NCI-H510A treated with DMSO at 0.1 percent for 48 hours (cell line): ENCODE measurements at regions not wholly inside any gene's neighbourhood (a gene's known extent, or its start where the extent isn't known, plus 50 kb on each side); places are given as distances from the start of the nearest gene placed in this dataset.

Experiments used
- DNase-seq: peaks from one replicate; lab custom pipeline; 2025; lab: John Stamatoyannopoulos, UW

DNA sequence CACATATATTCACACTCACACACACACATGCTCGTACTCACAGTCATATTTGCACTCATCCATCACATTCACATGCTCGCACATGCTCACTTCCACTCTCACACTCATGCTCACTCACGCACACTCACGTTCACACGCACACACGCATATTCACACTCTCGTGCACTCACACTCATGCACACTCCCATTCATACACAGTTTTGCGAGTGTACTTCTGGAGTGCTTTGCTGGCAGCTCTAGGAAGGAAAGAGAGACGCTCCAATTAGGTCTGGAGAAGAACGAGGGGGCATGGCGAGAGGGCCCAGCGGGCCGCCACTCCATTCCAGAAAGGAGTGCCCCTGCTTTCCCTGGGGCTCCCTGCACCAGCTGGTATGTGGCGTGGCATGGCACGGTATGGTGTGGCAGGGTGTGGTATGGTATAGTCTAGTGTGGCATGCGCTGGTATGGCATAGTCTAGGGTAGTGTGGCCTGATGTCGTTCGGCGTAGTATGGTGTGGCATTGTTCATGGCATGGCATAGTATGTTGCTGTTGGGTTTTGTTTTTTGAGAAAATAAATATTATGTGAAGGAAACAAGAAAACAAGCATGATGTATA is 216.8 kb upstream of the CDYL start:
- DNase-seq: no peak

GRCh38 chr6:4554645-4555044 is 221.6 kb upstream of the CDYL start:
- no peak for DNase-seq

DNA sequence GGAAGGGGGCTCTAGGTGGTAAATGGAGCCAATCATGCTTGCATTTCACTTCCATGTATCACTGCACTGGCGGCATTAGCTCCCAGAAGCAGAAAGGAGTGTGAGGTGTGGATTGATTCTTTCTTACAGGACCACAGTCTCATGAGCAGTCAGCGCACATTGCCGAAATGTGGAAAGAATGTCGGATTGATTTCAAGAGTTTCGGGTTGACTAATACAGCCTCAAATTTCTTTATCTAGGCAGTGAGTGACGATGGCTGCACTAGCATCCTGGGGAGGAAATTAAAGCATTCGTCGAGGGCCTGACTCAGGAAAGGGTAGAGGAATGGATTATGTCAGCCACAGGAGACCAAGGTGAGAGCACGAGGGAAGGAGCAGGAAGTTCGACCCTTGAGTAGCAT is 222.8 kb upstream of the CDYL start:
- no peak for DNase-seq

DNA sequence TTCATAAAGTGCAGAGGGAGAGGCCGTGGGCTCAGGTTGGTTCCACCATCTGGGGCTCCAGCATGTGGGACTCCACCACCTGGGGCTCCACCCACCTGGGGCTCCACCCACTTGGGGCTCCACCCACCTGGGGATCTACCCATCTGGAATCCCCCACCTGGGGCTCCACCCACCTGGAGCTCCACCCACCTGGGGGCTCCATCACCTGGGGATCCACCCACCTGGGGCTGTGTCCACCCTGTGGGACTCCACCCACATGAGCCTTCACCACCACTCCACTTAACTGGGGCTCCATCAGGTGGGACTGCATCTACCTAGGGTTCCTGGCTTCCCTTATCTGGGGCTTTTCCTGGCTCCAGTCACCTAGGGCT is 226.0 kb upstream of the CDYL start:
- DNase-seq: no peak

- DNase-seq: no peak
Observed at GRCh38 chr6:4549556-4550226, 226.5 kb upstream of the CDYL start.

GRCh38 chr6:4545893-4546292 is 230.3 kb upstream of the CDYL start:
- no peak for DNase-seq

GRCh38 chr6:4543596-4543995 is 232.6 kb upstream of the CDYL start:
- no peak for DNase-seq

- DNase-seq: no peak
Observed at GRCh38 chr6:4533576-4533975, 242.6 kb upstream of the CDYL start.

DNA sequence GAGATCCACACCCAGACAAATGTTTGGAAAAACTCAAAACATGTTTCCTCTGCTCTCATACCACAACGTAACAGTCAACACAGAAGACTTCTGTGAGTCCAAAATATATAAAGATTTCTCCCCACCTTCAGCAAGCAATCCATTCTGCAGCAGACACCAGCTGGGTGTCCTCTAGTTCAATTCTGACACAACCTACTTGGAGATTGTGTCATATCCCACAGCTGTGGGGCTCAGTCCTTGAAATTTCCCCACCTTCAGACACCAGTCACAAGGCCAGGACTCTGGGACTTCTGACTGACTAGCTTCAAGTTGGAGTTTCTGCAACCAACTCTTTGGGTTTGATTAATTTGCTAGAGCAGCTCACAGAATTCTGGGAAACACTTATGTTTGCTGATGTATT is 244.8 kb upstream of the CDYL start:
- no peak for DNase-seq

DNA sequence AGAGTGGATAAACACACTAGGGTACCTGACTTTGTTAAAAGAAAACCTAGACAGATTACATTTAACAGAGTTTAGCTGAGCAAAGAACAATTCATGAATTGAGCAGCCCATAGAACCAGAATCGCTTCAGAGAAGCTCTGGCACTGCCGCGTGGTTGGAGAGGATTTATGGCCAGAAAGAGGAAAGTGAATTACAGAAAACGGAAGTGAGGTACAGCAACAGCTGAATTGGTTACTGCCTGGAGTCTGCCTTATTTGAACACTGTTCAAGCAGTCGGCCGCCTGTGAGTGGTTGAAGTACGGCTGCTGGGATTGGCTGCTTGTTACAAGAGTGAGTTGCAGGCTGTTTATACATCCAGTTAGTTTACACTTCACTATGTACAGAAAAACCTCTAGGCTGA is 253.8 kb upstream of the CDYL start:
- DNase-seq: no peak

- DNase-seq: no peak
Observed at GRCh38 chr6:4521070-4521469, 255.1 kb upstream of the CDYL start.

DNA sequence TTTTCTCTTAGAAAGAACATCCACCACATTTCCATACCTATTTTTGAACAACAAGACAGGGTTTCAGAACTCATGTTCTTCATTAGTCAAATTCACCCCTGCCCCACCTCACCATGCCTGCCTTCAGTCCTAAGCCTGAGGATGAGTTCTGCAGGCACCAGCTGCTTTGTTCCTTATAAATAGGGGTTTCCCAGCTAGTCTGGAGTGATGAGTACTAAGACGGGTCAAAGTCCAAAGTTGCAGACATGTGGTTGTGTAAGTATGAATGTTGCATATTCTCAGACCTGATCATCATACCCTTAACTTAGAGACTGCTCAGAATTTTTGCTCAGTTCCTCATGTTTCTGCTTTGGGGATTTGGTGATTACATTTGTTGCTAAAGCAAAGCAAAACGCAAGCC is 257.7 kb upstream of the CDYL start:
- DNase-seq: no peak

DNA sequence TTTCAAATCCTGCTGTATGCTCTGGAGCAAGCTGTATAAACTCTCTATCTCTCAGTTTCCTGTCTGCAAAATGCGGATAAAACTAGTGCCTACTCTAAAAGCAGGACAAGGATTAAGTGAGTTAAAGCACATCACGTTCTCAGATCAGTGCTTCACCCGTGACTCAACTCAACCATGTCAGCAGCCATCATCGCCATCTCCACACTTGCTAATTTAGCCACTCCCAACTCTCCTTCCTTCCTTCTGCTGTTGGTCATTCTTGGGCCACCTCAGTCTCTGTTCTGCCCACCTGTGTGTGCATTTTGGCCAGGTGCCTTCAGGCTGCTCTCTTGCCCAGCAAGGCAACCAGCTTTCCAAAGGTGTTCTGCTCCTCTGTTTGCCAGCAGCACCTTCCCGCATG is 260.0 kb upstream of the CDYL start:
- no peak for DNase-seq

GRCh38 chr6:4513561-4513960 is 262.6 kb upstream of the CDYL start:
- no peak for DNase-seq

DNA sequence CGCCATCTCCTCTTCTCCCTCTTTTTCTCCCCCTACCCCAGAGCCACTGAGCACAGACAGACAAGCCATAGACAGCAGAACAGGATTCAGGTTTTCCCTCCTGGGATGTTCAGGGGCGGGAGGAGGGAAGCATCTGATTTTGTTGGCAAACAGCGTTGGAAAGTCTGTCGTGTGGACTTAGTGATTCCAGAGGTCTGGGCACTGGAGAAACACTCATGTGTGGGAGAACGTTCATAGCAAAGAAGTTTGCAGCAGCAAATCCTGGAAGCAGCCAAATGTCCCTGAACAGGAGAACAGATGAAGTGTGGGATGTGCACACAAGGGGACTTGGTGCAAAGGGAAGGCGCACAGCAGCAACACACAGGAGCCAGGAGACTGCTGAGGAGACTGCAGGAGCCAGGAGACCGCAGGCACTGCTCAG is 264.1 kb upstream of the CDYL start:
- no peak for DNase-seq

GRCh38 chr6:4511641-4512020 is 264.6 kb upstream of the CDYL start:
- DNase-seq: no peak

DNA sequence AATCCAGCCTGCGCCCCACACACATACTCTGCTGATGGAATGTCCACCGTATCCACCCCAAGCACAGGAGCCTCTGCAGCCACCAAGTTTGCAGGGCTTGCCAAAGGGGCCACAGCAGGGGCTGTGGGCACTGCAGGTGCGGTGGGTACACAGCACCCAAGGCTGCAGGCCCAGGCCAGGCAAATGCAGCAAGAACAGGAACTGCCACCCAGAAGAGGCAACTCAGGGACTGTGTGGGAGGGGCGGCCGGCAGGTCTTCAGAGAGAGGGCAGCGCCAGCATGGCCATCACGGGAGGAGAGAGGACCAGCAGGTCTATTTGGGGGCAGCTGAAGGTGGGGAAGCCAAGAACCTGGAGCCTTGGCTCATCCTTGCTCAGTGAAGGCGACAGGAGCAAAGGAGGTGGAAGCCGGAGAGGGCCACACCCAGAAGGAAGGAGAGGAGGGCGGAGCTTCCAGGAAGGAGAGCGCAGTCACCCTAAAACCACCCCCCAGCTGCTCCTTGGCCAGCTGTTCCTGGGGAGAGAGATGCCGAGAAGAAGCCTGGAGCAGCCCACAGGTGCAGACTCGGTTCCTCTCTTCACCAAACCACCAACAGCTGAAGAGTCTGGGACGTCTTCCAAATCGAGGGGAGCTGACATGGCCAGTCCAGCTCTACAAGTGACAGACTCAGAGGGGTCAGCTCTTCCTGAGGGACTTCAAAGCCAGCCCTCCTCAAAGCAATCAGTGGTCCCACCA is 265.1 kb upstream of the CDYL start:
- DNase-seq: no peak

- DNase-seq: no peak
Observed at GRCh38 chr6:4510317-4510716, 265.9 kb upstream of the CDYL start.

- DNase-seq: no peak
Observed at GRCh38 chr6:4509506-4509905, 266.7 kb upstream of the CDYL start.

- DNase-seq: no peak
Observed at GRCh38 chr6:4506792-4507191, 269.4 kb upstream of the CDYL start.

DNA sequence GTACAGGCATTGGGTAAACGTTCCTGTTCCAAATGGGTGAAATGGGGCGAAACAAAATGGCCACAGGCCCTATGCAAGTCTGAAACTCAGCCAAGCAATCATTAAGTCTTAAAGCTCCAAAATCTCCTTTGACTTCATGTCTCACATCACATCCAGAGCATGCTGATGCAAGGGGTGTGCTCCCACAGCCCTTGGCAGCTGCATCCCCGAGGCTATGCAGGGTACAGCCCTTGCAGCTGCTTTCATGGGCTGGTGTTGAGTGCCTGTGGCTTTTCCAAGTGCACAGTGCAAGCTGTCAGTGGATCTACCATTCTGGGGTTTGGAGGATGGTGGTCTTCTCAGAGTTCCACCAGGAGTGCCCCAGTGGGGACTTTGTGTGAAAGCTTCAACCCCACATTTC is 270.0 kb upstream of the CDYL start:
- no peak for DNase-seq

DNA sequence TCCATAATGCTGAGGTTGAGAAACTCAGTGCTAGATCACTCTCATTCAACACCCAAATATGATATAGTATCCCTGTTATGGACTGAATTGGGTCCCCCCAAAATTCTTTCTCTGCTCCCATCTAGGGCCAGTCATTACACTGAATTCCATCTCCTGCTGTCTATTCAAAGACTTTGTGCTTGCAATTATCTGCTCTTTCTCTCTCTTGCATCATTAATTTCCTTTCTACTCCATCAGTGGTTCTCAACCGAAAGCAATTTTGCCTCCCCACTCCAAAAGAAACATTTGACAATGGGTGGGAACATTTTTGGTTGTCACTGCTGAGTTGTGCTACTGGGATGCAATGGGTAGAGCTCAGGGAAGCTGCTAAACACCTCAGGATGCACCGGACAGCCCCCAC is 271.5 kb upstream of the CDYL start:
- no peak for DNase-seq

DNA sequence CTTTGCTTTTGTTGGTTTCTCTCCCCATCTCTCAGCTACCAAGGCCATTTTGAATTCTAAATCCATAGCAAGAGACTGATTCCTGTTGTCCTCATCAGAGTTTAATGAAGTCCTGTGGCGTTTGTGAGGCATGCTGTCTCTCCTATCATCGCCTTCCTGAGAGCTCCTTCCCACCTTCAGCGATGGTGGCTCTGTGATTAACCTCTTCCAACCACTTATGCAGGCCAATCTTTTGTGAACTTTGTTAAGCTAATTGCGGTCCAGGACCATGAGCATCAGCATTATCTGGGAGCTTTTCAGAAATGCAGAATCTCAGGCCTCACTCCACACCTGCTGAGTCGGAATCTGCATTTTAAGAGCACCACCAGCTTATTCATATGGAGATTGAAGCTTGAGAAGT is 272.5 kb upstream of the CDYL start:
- DNase-seq: no peak

DNA sequence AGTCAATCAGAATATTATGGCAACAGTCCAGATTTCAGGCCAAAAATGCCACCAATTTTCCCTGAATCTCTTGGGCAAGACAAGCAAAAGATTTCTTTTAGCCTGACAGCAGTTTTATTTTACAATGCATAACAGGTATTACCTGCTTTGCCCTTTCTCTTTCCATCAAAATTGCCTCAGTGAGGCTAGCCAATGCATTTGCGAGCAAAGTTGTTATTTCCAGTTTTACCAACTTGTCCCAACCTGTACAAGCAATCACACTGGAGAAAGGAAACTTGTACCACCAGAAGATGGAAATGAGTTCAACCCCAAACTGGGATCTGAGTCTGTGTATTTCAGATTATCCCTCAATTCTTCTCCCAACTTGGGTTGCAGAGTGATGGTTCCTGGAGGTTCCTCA is 279.9 kb upstream of the CDYL start:
- no peak for DNase-seq
